ENCODE measurements at regions not wholly inside any gene's neighbourhood (a gene's known extent, or its start where the extent isn't known, plus 50 kb on each side); places are given as distances from the start of the nearest gene placed in this dataset.

DNA sequence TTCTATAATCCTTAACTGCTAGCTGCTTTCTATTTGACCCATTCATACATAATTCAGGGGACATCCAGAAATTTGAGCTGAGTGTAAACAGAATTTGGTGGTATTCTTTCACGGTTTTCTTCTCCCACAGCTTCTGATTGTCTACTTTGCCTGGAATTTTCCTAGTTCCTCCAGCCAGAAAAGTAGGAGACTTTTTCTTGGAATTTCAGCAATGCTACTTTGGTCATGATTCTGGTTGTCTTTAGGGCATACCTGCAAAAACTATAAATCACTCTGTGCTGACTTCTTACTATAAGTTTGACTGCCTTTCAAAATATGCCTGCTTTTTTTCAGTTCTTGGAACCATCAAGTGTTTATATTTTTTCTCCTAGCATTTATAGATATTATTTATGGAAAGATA is 260.2 kb downstream of the TMEM38B start:
- TF ChIP-seq, protein P1, sequence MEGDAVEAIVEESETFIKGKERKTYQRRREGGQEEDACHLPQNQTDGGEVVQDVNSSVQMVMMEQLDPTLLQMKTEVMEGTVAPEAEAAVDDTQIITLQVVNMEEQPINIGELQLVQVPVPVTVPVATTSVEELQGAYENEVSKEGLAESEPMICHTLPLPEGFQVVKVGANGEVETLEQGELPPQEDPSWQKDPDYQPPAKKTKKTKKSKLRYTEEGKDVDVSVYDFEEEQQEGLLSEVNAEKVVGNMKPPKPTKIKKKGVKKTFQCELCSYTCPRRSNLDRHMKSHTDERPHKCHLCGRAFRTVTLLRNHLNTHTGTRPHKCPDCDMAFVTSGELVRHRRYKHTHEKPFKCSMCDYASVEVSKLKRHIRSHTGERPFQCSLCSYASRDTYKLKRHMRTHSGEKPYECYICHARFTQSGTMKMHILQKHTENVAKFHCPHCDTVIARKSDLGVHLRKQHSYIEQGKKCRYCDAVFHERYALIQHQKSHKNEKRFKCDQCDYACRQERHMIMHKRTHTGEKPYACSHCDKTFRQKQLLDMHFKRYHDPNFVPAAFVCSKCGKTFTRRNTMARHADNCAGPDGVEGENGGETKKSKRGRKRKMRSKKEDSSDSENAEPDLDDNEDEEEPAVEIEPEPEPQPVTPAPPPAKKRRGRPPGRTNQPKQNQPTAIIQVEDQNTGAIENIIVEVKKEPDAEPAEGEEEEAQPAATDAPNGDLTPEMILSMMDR (optimal IDR thresholded peaks at IDR 0.05 in 1 of 3, IDR thresholded peaks at IDR 0.05 in 1 of 3, conservative IDR thresholded peaks at IDR 0.05 in 1 of 3; ENCODE audit: extremely low read depth in 1 of 3, insufficient read depth in 2 of 3, low read length in 3 of 3) = no peak
- no peak for TF ChIP-seq EZH2 (IDR thresholded peaks at IDR 0.05; ENCODE audit: low read length)
